NCI-H69 (cell line): ENCODE measurements at regions not wholly inside any gene's neighbourhood (a gene's known extent, or its start where the extent isn't known, plus 50 kb on each side); places are given as distances from the start of the nearest gene placed in this dataset.
A peak's percentile ranks its signal among the peaks of the same experiment; 100 is the strongest.

Experiments used
- DNase-seq: peaks from one replicate; lab custom pipeline; 2025; lab: John Stamatoyannopoulos, UW

- DNase-seq: no peak
Observed at GRCh38 chr3:104132566-104133403, 1233.9 kb upstream of the ALCAM start.

- DNase-seq: peak; percentile 61
Observed at GRCh38 chr3:104133630-104134029, 1233.1 kb upstream of the ALCAM start.

- no peak for DNase-seq
Observed at GRCh38 chr3:104137116-104137515, 1229.6 kb upstream of the ALCAM start.

GRCh38 chr3:104145164-104145563 lies 1221.5 kb upstream of the ALCAM start:
- no peak for DNase-seq

GRCh38 chr3:104149154-104149553 lies 1217.6 kb upstream of the ALCAM start:
- no peak for DNase-seq

- DNase-seq: no peak
Observed at GRCh38 chr3:104150724-104151123, 1216.0 kb upstream of the ALCAM start.

- no peak for DNase-seq
Observed at GRCh38 chr3:104154896-104155295, 1211.8 kb upstream of the ALCAM start.

- no peak for DNase-seq
Observed at GRCh38 chr3:104165866-104166265, 1200.8 kb upstream of the ALCAM start.

- DNase-seq: no peak
Observed at GRCh38 chr3:104168386-104168785, 1198.3 kb upstream of the ALCAM start.

- peak; percentile 1 for DNase-seq
Observed at GRCh38 chr3:104175696-104176095, 1191.0 kb upstream of the ALCAM start.

- DNase-seq: no peak
Observed at GRCh38 chr3:104176706-104177105, 1190.0 kb upstream of the ALCAM start.

GRCh38 chr3:104178680-104179079 lies 1188.0 kb upstream of the ALCAM start:
- DNase-seq: no peak

GRCh38 chr3:104180906-104181305 lies 1185.8 kb upstream of the ALCAM start:
- no peak for DNase-seq

GRCh38 chr3:104190681-104191080 lies 1176.0 kb upstream of the ALCAM start:
- DNase-seq: no peak

- DNase-seq: peak; percentile 50
Observed at GRCh38 chr3:104198131-104198530, 1168.6 kb upstream of the ALCAM start.

GRCh38 chr3:104206925-104207324 lies 1159.8 kb upstream of the ALCAM start:
- DNase-seq: peak; percentile 95

GRCh38 chr3:104214277-104214676 lies 1152.4 kb upstream of the ALCAM start:
- DNase-seq: no peak

- DNase-seq: no peak
Observed at GRCh38 chr3:104214937-104215336, 1151.8 kb upstream of the ALCAM start.

- peak; percentile 72 for DNase-seq
Observed at GRCh38 chr3:104219046-104219445, 1147.7 kb upstream of the ALCAM start.

- no peak for DNase-seq
Observed at GRCh38 chr3:104234442-104235194, 1132.1 kb upstream of the ALCAM start.

GRCh38 chr3:104244680-104245220 lies 1122.0 kb upstream of the ALCAM start:
- DNase-seq: no peak

- no peak for DNase-seq
Observed at GRCh38 chr3:104245261-104245660, 1121.4 kb upstream of the ALCAM start.

GRCh38 chr3:104245981-104246380 lies 1120.7 kb upstream of the ALCAM start:
- no peak for DNase-seq
